ENCODE measurements at regions not wholly inside any gene's neighbourhood (a gene's known extent, or its start where the extent isn't known, plus 50 kb on each side); places are given as distances from the start of the nearest gene placed in this dataset.

DNA sequence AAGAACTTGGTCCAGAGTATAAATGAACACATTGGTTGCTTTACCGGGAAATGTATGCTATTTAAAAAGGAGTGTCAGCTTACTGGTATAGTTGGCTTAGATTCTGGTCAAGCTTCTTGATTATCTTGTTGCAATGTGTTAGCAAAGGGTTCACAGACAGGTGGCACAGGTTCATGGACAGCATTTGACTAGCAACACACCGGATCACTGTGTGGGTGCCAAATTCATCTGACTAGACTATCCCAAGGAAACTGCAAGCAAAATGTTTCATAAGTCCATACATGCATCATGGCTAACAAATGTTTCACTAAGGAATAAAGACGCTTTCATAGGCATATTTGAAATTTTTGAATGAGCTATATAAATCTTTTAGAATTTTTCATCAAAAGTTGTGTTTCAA lies 274.1 kb downstream of the PLK2 start:
- no peak for DNase-seq (ENCODE audit: low read depth, low spot score)

DNA sequence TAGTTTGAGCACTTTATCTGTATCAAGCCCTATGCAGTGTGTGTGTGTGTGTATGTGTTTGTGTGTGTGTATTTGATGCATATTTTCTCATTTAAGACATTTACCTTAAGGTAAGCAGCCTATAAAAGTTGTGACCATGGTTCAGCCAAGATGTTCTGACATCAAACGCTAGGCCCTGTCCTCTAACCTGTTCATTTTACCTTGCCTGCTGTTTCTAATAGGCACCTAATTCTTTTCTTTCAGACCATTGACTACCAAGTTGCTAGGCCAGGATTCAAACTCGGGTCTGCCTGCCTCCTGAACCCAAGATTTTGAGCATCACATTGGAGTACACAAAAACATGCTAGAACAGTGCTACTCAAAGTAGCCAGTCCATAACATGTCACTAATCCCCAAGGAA lies 274.5 kb downstream of the PLK2 start:
- no peak overlapping the region for H3K27ac ChIP-seq (ENCODE audit: low read depth, low read length)
- POLR2A ChIA-PET: no interaction called here
- TF ChIP-seq, protein P1, sequence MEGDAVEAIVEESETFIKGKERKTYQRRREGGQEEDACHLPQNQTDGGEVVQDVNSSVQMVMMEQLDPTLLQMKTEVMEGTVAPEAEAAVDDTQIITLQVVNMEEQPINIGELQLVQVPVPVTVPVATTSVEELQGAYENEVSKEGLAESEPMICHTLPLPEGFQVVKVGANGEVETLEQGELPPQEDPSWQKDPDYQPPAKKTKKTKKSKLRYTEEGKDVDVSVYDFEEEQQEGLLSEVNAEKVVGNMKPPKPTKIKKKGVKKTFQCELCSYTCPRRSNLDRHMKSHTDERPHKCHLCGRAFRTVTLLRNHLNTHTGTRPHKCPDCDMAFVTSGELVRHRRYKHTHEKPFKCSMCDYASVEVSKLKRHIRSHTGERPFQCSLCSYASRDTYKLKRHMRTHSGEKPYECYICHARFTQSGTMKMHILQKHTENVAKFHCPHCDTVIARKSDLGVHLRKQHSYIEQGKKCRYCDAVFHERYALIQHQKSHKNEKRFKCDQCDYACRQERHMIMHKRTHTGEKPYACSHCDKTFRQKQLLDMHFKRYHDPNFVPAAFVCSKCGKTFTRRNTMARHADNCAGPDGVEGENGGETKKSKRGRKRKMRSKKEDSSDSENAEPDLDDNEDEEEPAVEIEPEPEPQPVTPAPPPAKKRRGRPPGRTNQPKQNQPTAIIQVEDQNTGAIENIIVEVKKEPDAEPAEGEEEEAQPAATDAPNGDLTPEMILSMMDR (IDR thresholded peaks at IDR 0.05; ENCODE audit: low read depth, low read length): no peak
- no peak overlapping the region for H3K4me3 ChIP-seq (ENCODE audit: low read depth, low read length)
- H3K27me3 ChIP-seq (ENCODE audit: control insufficient read depth, insufficient read depth, low read length): no peaks in the 10 kb centered on the region
- no peak for DNase-seq (ENCODE audit: low read depth, low spot score)
- CTCF ChIA-PET: no interaction called here
- H3K9me3 ChIP-seq (ENCODE audit: control insufficient read depth, insufficient read depth, low read length): no peaks in the 10 kb centered on the region

More for the DNA sequence above, 274.1 kb downstream of the PLK2 start:
- ChIA-PET POLR2A (no interaction called here), CTCF (no interaction called here)
- Histone ChIP-seq H3K4me3 (ENCODE audit: low read depth, low read length) (no peak overlapping the region), H3K27me3 (ENCODE audit: control insufficient read depth, insufficient read depth, low read length) (no peaks in the 10 kb centered on the region), H3K27ac (ENCODE audit: low read depth, low read length) (no peak overlapping the region), H3K9me3 (ENCODE audit: control insufficient read depth, insufficient read depth, low read length) (no peaks in the 10 kb centered on the region)
- TF ChIP-seq, protein P1 (IDR thresholded peaks at IDR 0.05; ENCODE audit: low read depth, low read length): no peak

DNA sequence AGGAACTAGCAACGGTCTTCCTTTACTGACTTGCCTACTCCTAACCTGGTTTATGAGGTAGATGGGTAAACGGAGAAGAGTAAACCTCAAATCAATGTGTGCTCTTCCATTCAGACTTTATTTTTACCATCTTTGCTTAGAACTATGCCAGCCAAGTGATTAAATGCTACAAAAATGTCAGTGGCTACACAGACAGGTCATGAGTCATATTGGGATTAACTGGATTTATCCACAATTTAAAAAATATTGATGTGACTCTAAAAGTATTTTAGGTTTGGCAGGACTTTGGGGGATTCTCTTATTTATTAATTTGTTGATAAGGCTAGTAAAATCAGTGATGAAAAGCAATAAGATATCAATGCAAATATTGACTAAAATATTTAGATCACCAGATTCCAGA lies 275.0 kb downstream of the PLK2 start:
- no peak overlapping the region for H3K27ac ChIP-seq (ENCODE audit: low read depth, low read length)
- CTCF ChIA-PET: no interaction called here
- H3K27me3 ChIP-seq (ENCODE audit: control insufficient read depth, insufficient read depth, low read length): no peaks in the 10 kb centered on the region
- no peak for DNase-seq (ENCODE audit: low read depth, low spot score)
- no peaks in the 10 kb centered on the region for H3K9me3 ChIP-seq (ENCODE audit: control insufficient read depth, insufficient read depth, low read length)
- POLR2A ChIA-PET: no interaction called here
- no peak overlapping the region for H3K4me3 ChIP-seq (ENCODE audit: low read depth, low read length)
- TF ChIP-seq, protein P1 (IDR thresholded peaks at IDR 0.05; ENCODE audit: low read depth, low read length): no peak

DNA sequence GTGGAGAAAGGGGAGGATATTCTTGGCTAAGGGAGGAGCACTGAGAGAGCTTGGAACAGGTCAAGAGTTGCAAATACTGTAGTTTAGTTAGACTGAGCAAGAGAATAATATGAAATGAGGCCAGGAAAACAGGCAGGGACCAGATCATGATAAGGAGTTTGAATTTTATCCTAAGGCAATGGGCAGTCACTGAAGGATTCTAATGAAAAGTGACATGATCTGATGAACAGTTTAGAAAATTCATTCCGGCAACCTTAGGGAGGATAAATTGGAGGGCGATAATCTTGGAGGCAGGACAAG lies 276.1 kb downstream of the PLK2 start:
- H3K27me3 ChIP-seq (ENCODE audit: control insufficient read depth, insufficient read depth, low read length): no peaks in the 10 kb centered on the region
- ChIA-PET POLR2A (no interaction called here), CTCF (no interaction called here)
- TF ChIP-seq, protein P1 (IDR thresholded peaks at IDR 0.05; ENCODE audit: low read depth, low read length): no peak
- no peak overlapping the region for H3K27ac ChIP-seq (ENCODE audit: low read depth, low read length)
- H3K4me3 ChIP-seq (ENCODE audit: low read depth, low read length): no peak overlapping the region
- no peaks in the 10 kb centered on the region for H3K9me3 ChIP-seq (ENCODE audit: control insufficient read depth, insufficient read depth, low read length)
- DNase-seq (ENCODE audit: low read depth, low spot score): no peak

DNA sequence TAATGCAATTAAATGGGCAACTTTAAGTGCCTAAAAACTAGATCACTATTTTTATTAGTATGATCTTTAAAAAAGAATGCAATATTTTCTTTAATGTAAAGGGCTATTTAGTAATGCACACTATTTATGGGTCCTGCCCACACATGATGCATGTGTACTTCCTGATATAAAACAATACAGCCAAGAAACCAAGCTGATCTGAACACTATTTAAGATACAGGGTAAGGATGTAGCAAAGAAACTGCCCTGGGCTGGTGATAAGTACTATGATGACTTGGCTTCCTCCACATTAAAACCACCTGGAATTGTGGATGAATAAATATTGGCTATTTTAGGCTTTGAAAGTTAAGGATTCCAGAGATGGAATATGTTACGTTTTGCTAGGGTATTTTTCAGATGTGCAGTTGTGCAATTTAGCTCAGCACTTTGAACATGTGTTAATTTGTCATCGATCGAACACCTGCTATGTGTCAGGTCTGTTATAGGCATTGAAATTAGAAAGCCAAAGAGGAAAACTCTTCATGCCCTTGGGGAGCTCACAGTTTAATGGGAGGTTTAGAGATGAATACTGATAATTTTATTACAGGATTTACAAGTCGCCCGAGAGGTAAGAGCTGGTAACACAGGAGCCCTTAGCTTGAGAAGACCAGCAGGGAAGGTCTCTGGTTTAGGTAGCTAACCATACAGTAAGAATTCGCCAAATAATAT lies 276.7 kb downstream of the PLK2 start:
- Histone ChIP-seq H3K27me3 (ENCODE audit: control insufficient read depth, insufficient read depth, low read length) (no peaks in the 10 kb centered on the region), H3K27ac (ENCODE audit: low read depth, low read length) (no peak overlapping the region), H3K4me3 (ENCODE audit: low read depth, low read length) (no peak overlapping the region), H3K9me3 (ENCODE audit: control insufficient read depth, insufficient read depth, low read length) (no peaks in the 10 kb centered on the region)
- DNase-seq (ENCODE audit: low read depth, low spot score): no peak
- POLR2A ChIA-PET: no interaction called here
- CTCF ChIA-PET: no interaction called here
- TF ChIP-seq, protein P1 (IDR thresholded peaks at IDR 0.05; ENCODE audit: low read depth, low read length): no peak
